GM19099 (cell line): ENCODE measurements at regions not wholly inside any gene's neighbourhood (a gene's known extent, or its start where the extent isn't known, plus 50 kb on each side); places are given as distances from the start of the nearest gene placed in this dataset.

Experiments
- POLR2A ChIP-seq: IDR thresholded peaks from 3 replicates; pipeline ENCODE4 v1.6.1; 2011; ENCODE audit warnings: low read depth; ENCODE audit not compliant: insufficient read length; ENCODE audit errors: extremely low read depth

GRCh38 chr5:164687391-164687790, 1182.0 kb downstream of the MAT2B start:
- TF ChIP-seq POLR2A: no peak

- TF ChIP-seq POLR2A: no peak
Observed at GRCh38 chr5:164688437-164688836, 1183.0 kb downstream of the MAT2B start.

DNA sequence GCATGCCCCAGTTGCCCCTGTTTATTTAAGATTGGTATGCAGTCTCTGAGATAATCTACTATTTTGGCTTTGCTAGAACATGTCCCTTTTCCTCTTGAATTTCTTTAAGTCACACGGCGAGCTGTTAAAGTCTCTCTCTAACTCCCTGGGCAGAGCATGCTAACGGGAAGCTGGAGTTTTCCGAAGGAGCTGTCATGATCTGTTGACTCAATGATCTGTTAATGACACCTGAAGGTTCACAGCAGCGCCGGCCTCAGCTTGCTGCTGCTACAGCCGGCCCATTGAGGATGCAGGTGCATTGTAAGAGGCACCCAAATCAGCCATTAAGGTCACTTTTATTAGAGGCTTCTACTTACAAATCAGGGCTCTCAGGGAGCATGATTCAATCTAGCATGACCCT, 1203.4 kb downstream of the MAT2B start:
- TF ChIP-seq POLR2A: no peak

GRCh38 chr5:164713682-164714081, 1208.3 kb downstream of the MAT2B start:
- TF ChIP-seq POLR2A: no peak

DNA sequence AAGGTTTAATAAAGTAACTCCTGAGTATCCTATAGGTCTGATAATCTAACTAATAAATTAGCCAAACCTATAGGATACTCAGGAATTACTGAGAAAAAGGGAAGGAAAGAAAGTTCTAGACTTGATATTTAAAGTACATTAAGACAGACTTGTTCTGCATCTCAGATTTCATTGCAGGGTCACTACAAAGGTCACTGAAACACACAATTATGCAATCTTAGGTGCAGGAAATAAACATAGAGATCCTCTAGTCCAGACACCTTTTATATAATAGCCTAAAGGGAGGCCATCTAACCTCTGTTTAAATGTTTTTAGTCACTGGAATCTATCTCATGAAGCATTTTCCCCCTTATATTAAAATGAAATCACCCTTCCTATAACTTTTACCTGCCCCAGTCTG, 1215.7 kb downstream of the MAT2B start:
- TF ChIP-seq POLR2A: no peak

GRCh38 chr5:164721656-164722055, 1216.2 kb downstream of the MAT2B start:
- no peak for TF ChIP-seq POLR2A

- no peak for TF ChIP-seq POLR2A
Observed at GRCh38 chr5:164722702-164723101, 1217.3 kb downstream of the MAT2B start.

- no peak for TF ChIP-seq POLR2A
Observed at GRCh38 chr5:164727012-164727411, 1221.6 kb downstream of the MAT2B start.

DNA sequence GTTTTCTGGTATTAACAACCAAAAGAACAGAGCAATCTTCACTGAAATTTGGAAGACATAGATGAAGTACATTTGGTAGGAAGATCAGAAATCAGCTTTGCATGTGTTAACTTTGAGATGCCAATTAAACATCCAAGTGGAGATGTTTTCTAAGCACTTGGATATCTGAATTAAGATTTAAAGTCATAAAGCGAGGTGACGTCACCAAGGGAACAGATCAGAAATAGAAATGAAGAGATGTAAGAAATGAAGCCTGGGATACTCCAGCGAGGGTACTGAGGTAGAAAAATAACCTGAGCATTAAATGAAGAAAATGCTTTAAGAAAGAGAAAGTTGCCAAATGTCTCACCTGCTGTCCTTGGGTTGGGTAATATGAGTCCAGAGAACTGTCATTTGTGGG, 1223.3 kb downstream of the MAT2B start:
- no peak for TF ChIP-seq POLR2A

GRCh38 chr5:164735334-164735733, 1229.9 kb downstream of the MAT2B start:
- no peak for TF ChIP-seq POLR2A

- no peak for TF ChIP-seq POLR2A
Observed at GRCh38 chr5:164741376-164741775, 1236.0 kb downstream of the MAT2B start.

GRCh38 chr5:164742025-164742424, 1236.6 kb downstream of the MAT2B start:
- TF ChIP-seq POLR2A: no peak

DNA sequence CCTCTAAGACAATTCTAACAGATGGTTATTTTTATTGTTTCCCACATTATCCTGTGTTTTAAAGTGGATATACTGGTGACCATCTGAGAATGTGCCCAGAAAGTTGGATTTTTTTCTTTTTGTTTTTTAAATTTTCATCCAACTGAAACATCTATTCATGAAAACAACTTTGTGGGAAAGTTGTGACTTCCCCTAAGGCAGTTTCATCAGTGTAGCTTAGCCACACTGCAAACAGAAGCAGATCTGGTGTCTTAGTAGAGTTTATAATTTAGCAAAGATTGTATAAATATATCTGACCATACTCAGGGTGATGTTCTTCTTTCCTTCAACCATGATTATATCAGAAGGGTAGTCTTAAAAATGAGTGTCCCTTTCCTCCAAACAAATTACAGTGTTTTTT, 1241.3 kb downstream of the MAT2B start:
- TF ChIP-seq POLR2A: no peak

DNA sequence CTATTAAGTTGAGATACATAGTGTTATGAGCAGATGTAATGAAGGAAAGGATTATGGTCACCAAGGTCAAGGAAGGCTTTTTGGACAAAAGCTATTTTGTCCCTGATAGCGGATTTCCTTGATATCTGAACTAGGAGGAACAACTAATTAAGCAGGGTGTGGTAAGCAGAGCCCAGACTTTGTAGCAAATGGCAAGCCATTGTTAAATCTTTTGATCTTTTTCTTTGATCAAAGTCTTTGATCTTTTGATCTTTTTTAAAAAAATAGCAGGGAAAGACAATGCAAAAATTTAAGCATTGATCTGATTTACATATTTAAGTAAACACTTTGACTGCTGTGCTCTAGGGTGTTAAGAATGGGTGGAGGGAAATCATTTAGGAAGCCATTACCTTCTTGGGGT, 1242.0 kb downstream of the MAT2B start:
- no peak for TF ChIP-seq POLR2A

DNA sequence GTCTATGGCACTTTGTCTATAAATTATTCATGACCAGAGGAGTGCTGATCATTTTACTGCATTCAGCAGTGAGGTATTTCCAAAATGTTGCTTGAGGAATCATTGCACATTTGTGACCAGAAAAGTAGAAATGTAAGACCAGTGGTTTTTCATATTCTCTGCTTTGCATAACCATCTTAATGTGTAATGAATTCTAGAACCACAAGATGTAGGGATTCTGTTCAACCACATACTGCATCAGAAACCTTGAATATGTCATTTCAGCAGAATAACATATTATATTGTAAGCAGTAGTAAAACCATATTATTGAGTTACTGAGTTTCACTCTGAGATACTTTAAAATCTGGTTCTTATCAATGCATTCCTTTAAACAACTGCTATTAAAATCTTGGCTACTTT, 1243.4 kb downstream of the MAT2B start:
- TF ChIP-seq POLR2A: no peak

DNA sequence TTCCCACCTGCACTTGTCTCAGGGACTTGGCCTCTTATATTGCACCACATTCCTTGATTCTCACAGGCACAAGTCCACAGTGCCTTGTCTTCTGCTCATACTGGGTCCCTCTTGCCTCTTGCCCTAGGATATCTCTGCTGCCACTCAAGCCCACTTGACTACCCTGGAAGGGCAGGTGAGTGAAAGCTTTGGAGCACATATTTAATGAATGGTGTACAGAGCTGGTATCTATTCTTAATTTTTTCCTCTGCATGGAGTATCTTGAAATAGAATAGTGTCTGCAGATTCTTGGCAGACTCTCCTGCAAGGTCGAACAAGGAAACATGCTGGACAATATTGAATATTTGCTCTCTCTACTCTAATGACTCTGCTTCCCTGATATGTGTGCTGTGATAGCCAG, 1248.0 kb downstream of the MAT2B start:
- TF ChIP-seq POLR2A: no peak

GRCh38 chr5:164763206-164763605, 1257.8 kb downstream of the MAT2B start:
- TF ChIP-seq POLR2A: no peak

GRCh38 chr5:164772122-164772521, 1266.7 kb downstream of the MAT2B start:
- no peak for TF ChIP-seq POLR2A

DNA sequence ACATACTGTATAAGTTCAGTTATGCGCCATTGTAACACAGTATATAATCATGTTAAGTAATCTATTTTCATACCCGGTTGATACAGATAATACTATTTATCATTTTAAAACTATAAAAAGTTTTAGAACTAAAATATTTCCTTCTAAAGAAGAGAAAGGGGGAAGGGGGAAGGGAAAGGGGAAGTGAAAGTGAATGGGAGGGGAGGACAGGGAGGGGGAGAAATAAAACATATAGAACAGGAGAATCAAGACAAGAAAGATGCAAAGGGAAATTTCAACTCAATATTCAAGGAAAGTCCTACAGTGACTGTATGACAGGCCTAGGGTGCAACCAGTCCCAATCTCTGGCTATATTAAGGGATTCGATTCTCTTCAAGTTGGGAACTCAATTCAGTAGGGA, 1278.8 kb downstream of the MAT2B start:
- TF ChIP-seq POLR2A: no peak

GRCh38 chr5:164798110-164798509, 1292.7 kb downstream of the MAT2B start:
- no peak for TF ChIP-seq POLR2A
